ENCODE measurements at regions not wholly inside any gene's neighbourhood (a gene's known extent, or its start where the extent isn't known, plus 50 kb on each side); places are given as distances from the start of the nearest gene placed in this dataset.
"Not testable (repeated sequence)": the region's sequence is repeated elsewhere in the genome, so short reads cannot be mapped to it uniquely, and the experiment has no call there.

DNA sequence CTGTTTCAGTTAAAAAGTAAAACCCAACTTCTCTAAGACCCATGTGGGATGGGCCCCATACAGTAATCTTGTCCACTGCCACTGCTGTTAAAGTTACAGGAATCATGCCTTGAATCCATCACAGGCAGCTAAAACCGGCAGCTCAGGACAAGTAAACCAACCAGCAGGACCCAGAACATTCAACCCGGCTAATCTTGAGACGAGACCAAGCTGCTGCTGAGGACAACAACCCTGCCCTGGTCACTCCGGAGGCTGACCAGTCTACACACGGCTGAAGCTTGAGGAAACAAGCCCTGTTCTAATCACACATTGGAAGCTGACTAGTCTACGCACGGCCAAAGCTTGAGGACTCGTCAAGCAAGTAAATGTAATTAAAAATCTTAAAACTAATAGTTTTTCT lies 105.2 kb upstream of the ZNF492 start:
- no peaks in the 10 kb centered on the region for H3K27me3 ChIP-seq
- DNase-seq, result no peak
- TF ChIP-seq, protein P1, sequence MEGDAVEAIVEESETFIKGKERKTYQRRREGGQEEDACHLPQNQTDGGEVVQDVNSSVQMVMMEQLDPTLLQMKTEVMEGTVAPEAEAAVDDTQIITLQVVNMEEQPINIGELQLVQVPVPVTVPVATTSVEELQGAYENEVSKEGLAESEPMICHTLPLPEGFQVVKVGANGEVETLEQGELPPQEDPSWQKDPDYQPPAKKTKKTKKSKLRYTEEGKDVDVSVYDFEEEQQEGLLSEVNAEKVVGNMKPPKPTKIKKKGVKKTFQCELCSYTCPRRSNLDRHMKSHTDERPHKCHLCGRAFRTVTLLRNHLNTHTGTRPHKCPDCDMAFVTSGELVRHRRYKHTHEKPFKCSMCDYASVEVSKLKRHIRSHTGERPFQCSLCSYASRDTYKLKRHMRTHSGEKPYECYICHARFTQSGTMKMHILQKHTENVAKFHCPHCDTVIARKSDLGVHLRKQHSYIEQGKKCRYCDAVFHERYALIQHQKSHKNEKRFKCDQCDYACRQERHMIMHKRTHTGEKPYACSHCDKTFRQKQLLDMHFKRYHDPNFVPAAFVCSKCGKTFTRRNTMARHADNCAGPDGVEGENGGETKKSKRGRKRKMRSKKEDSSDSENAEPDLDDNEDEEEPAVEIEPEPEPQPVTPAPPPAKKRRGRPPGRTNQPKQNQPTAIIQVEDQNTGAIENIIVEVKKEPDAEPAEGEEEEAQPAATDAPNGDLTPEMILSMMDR (IDR thresholded peaks at IDR 0.05), result no peak
- TF ChIP-seq POLR2A (IDR thresholded peaks at IDR 0.05), result no peak
- intact Hi-C loops (cut with DNase I), result no loop called here
- H3K36me3 ChIP-seq, result no peaks in the 10 kb centered on the region
- H3K9me3 ChIP-seq, result no peaks in the 10 kb centered on the region
- no peaks in the 10 kb centered on the region for H3K4me1 ChIP-seq
- 36% methylated on average over 8 of the region's 8 CpGs for WGBS (ENCODE audit: insufficient coverage, low coverage, low lambda C conversion rate, missing lambda C conversion rate)
- no peak overlapping the region for H3K27ac ChIP-seq
- no peak for ATAC-seq
- no peak overlapping the region for H3K4me3 ChIP-seq

DNA sequence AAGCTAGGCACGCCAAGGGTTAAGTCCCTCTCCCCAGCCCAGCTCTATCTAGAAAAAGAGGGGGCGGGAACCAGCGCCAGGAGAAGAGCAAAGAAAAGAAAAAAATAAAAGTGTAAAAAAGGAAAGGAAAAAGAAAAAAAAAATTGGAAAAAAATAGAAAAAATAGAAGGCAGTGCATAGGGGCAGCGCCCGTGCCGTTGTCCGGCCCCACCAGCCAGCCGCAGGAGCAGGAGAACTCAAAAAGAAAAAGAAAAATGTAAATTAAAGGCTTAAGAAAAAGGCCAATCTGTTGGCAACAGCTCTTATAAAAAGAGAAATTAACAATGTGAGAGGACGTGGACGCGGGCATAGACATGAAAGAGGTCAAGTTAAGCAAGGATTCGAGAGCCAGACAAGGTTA lies 105.4 kb upstream of the ZNF98 start:
- Histone ChIP-seq H3K9me3 (no peaks in the 10 kb centered on the region), H3K27ac (no peak overlapping the region), H3K27me3 (no peaks in the 10 kb centered on the region), H3K36me3 (no peaks in the 10 kb centered on the region), H3K4me1 (no peaks in the 10 kb centered on the region), H3K4me3 (no peak overlapping the region)
- intact Hi-C loops (cut with DNase I), result no loop called here
- 39% methylated on average over 10 of the region's 12 CpGs for WGBS (ENCODE audit: insufficient coverage, low coverage, low lambda C conversion rate, missing lambda C conversion rate)
- DNase-seq (no peak), ATAC-seq (no peak)
- TF ChIP-seq, protein P1 (IDR thresholded peaks at IDR 0.05), result no peak
- TF ChIP-seq POLR2A (IDR thresholded peaks at IDR 0.05), result no peak

DNA sequence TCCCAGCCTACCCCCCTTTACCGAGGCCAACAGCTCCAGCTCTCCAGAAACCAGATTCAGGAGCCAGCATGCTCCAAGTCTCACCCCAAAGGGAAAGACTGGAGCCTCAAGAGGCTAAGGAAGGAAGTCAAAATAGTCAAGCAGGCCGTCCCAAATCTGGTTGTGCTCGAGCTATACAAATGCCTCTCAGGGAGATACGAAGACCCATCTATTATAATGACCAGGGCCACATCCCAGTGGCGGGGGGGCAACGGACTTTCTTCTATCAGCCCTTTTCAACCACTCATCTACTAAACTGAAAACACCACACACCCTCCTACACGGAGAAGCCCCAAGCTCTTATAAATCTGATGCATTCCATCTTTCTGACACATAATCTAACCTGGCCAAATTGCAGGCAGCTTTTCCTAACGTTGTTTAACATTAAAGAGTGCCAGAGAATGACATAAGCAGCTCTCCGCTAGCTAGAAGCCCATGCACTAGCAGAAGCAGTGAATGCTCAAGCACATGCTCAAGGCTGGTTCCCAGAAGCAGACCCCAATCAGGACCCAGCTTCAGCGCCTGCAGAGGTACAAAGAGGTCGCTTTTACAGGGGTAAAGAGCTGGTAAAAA lies 104.6 kb upstream of the ZNF98 start:
- Histone ChIP-seq H3K4me1 (no peaks in the 10 kb centered on the region), H3K9me3 (no peaks in the 10 kb centered on the region), H3K27me3 (no peaks in the 10 kb centered on the region), H3K36me3 (no peaks in the 10 kb centered on the region), H3K4me3 (no peak overlapping the region), H3K27ac (no peak overlapping the region)
- 36% methylated on average over 9 of the region's 11 CpGs for WGBS (ENCODE audit: insufficient coverage, low coverage, low lambda C conversion rate, missing lambda C conversion rate)
- DNase-seq (no peak), ATAC-seq (no peak)
- TF ChIP-seq, protein P1 (IDR thresholded peaks at IDR 0.05), result no peak
- no peak for TF ChIP-seq POLR2A (IDR thresholded peaks at IDR 0.05)
- intact Hi-C loops (cut with DNase I), result no loop called here

DNA sequence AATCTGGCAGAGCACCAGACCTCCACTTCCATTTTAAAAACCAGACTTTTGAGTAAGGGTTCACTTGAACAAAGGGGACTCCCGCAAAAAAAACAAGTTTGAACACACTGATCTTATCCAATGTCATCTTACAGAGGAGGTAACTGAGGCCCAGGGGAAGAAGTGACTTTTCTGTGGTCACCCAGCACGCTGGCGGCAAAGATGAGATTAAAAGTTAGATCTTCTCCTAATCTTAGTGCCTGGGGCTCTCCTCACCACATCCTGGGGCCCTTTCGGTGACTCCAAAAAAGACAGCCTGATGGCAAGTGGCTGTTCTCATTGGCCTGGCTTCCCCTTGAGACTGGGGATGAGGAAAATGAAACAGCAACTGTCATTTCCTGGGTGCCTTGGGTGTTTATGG lies 101.8 kb upstream of the ZNF98 start:
- Histone ChIP-seq H3K36me3 (no peaks in the 10 kb centered on the region), H3K4me1 (no peaks in the 10 kb centered on the region), H3K27me3 (no peaks in the 10 kb centered on the region), H3K27ac (no peak overlapping the region), H3K9me3 (no peaks in the 10 kb centered on the region), H3K4me3 (no peak overlapping the region)
- WGBS (ENCODE audit: insufficient coverage, low coverage, low lambda C conversion rate, missing lambda C conversion rate), result 48% methylated on average over 2 of the region's 4 CpGs
- no peak for TF ChIP-seq POLR2A (IDR thresholded peaks at IDR 0.05)
- TF ChIP-seq, protein P1 (IDR thresholded peaks at IDR 0.05), result no peak
- no peak for DNase-seq
- no peak for ATAC-seq
- intact Hi-C loops (cut with DNase I), result no loop called here

DNA sequence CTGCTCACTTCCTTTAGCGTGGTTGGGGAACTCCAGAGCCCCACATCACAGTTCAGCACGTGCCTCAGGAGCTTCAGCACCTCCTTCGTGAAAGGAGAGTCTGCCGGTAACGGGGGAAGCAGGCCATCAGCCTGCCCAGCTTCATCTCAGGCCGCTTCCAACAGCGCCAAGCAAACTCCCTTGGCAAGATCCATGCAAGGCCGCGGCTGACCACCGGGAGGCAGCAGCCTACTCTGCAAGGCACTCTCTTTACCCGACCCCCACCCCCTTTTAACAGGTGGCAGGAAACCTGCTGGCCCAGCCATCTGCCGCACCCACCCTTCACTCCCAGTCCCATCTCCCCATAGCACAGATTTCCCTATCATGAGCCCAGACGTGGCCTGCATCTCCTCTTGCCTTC lies 97.4 kb upstream of the ZNF98 start:
- H3K27me3 ChIP-seq; H3K9me3 ChIP-seq; H3K4me1 ChIP-seq; H3K4me3 ChIP-seq; H3K27ac ChIP-seq; H3K36me3 ChIP-seq; ATAC-seq; DNase-seq; intact Hi-C loops (cut with DNase I): not testable (repeated sequence)
- 12% methylated on average over 8 of the region's 13 CpGs for WGBS (ENCODE audit: insufficient coverage, low coverage, low lambda C conversion rate, missing lambda C conversion rate)

Measured in right lobe of liver (tissue), 6 donors.